ENCODE measurements at regions not wholly inside any gene's neighbourhood (a gene's known extent, or its start where the extent isn't known, plus 50 kb on each side); places are given as distances from the start of the nearest gene placed in this dataset.

DNA sequence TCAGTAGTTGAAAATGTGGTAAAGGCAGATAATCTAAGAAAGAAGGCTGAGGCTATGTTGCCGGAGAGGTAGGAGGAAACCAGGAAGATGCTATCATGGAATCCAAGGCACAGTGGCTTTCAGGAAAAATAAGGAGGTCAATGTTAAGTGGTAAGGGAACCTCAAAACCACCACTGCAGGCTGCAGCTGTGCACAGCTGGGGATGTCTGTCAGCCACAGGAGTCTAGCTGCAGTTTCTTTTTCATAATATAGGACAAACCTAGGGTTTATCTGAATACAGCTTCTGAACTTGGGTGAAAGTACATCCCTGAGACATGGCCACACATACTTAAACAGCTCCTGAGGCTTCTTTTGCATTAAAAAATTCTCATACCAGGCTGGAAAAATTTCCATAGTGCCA lies 93.9 kb downstream of the SLC5A7 start:
- Histone ChIP-seq H3K4me1 (replicated peaks in 1 of 2; ENCODE audit: control insufficient read depth in 2 of 2, insufficient read depth in 2 of 2, low read length in 2 of 2) (no peaks in the 10 kb centered on the region), H3K4me3 (no peak overlapping the region), H3K36me3 (ENCODE audit: control insufficient read depth, insufficient read depth, low read length) (no peaks in the 10 kb centered on the region), H3K79me2 (ENCODE audit: control insufficient read depth, insufficient read depth, low read length) (no peaks in the 10 kb centered on the region), H3K27ac (ENCODE audit: extremely low read depth, low read depth, low read length) (no peak overlapping the region), H3K9ac (ENCODE audit: insufficient read depth in 1 of 2, low read depth in 2 of 2, low read length in 2 of 2) (no peak overlapping the region), H3K9me1 (ENCODE audit: control insufficient read depth, insufficient read depth, low read length) (no peaks in the 10 kb centered on the region), H3K4me2 (ENCODE audit: insufficient read depth, low read length) (no peak overlapping the region), H2AFZ (ENCODE audit: low read depth, low read length) (no peak overlapping the region), H4K20me1 (replicated peaks; ENCODE audit: control insufficient read depth, insufficient read depth, low read length) (no peaks in the 10 kb centered on the region), H3K9me3 (replicated peaks; ENCODE audit: control insufficient read depth, insufficient read depth, low read depth, low read length) (no peaks in the 10 kb centered on the region), H3K27me3 (ENCODE audit: control insufficient read depth in 2 of 2, insufficient read depth in 2 of 2, low read length in 2 of 2) (no peaks in the 10 kb centered on the region)
- BruUV-seq (replicated peaks), result no TSS peak
- CTCF ChIA-PET (ENCODE audit: low intra/inter-chr PET ratio), result no interaction called here
- DNase-seq (ENCODE audit: extremely low read depth in 1 of 4, low spot score in 3 of 4) (no peak), ATAC-seq (no peak), FAIRE-seq (no peak)
- no peak for TF ChIP-seq MEF2D (tag; conservative IDR thresholded peaks at IDR 0.05; ENCODE audit: low read depth)
- no peak for TF ChIP-seq DACH1 (IDR thresholded peaks at IDR 0.05; ENCODE audit: partially characterized antibody)
- in situ Hi-C loops (cut with MboI) (no loop called here), intact Hi-C loops (cut with micrococcal nuclease) (no loop called here)
- 0% methylated on average over 1 of the region's 1 CpG for WGBS (ENCODE audit: insufficient coverage, low coverage, missing lambda C conversion rate)
- POLR2A ChIA-PET, result no interaction called here

DNA sequence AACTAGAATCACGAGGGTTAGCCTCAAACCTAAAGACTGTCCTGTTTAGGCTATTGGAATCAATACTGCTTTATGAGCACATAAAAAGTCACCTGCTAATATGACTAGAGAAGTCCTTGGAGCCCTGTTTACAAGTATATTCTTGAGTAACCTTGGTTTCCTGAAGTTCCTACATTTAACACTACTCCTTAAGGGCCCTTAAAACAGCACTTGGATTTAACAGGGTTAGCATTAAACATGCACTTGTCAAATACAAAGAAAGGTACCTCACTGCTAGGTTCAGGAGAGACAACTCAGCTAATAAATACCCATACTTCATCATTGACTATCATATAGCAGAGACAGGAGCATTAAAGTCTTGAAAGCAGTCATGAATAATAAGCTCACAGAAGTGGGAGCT lies 96.7 kb downstream of the SLC5A7 start:
- intact Hi-C loops (cut with micrococcal nuclease), result no loop called here
- no peak for TF ChIP-seq MYNN (IDR thresholded peaks at IDR 0.05)
- no peak for TF ChIP-seq MYNN (CRISPR knock-in tag; IDR thresholded peaks at IDR 0.05)
- TF ChIP-seq, protein P1, sequence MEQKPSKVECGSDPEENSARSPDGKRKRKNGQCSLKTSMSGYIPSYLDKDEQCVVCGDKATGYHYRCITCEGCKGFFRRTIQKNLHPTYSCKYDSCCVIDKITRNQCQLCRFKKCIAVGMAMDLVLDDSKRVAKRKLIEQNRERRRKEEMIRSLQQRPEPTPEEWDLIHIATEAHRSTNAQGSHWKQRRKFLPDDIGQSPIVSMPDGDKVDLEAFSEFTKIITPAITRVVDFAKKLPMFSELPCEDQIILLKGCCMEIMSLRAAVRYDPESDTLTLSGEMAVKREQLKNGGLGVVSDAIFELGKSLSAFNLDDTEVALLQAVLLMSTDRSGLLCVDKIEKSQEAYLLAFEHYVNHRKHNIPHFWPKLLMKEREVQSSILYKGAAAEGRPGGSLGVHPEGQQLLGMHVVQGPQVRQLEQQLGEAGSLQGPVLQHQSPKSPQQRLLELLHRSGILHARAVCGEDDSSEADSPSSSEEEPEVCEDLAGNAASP (IDR thresholded peaks at IDR 0.05), result no peak
- TF ChIP-seq PTRF (tag; IDR thresholded peaks at IDR 0.05), result no peak
- TF ChIP-seq ZNF830 (CRISPR knock-in tag; IDR thresholded peaks at IDR 0.05), result no peak
- no peak for TF ChIP-seq SNIP1 (IDR thresholded peaks at IDR 0.05; ENCODE audit: low read depth)
- no peak for TF ChIP-seq VEZF1 (CRISPR knock-in tag; IDR thresholded peaks at IDR 0.05)
- no peak for TF ChIP-seq PRMT5 (CRISPR knock-in tag; IDR thresholded peaks at IDR 0.05)
- TF ChIP-seq SMARCA5 (IDR thresholded peaks at IDR 0.05), result no peak
- TF ChIP-seq, protein P2, sequence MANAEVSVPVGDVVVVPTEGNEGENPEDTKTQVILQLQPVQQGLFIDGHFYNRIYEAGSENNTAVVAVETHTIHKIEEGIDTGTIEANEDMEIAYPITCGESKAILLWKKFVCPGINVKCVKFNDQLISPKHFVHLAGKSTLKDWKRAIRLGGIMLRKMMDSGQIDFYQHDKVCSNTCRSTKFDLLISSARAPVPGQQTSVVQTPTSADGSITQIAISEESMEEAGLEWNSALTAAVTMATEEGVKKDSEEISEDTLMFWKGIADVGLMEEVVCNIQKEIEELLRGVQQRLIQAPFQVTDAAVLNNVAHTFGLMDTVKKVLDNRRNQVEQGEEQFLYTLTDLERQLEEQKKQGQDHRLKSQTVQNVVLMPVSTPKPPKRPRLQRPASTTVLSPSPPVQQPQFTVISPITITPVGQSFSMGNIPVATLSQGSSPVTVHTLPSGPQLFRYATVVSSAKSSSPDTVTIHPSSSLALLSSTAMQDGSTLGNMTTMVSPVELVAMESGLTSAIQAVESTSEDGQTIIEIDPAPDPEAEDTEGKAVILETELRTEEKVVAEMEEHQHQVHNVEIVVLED (CRISPR knock-in tag; IDR thresholded peaks at IDR 0.05), result no peak
- no peak for TF ChIP-seq RBFOX2 (IDR thresholded peaks at IDR 0.05; ENCODE audit: low read depth, low read length)
- TF ChIP-seq U2AF1 (optimal IDR thresholded peaks at IDR 0.05; ENCODE audit: low read depth, low read length), result no peak
- TF ChIP-seq ZNF121 (CRISPR knock-in tag; conservative IDR thresholded peaks at IDR 0.05), result no peak
- TF ChIP-seq DIDO1 (tag; IDR thresholded peaks at IDR 0.05; ENCODE audit: low read depth), result no peak

More for the DNA sequence above, 96.7 kb downstream of the SLC5A7 start:
- Histone ChIP-seq H3K4me3 (no peak overlapping the region), H3K9ac (ENCODE audit: insufficient read depth in 1 of 2, low read depth in 2 of 2, low read length in 2 of 2) (no peak overlapping the region), H3K9me3 (replicated peaks; ENCODE audit: control insufficient read depth, insufficient read depth, low read depth, low read length) (no peaks in the 10 kb centered on the region), H4K20me1 (replicated peaks; ENCODE audit: control insufficient read depth, insufficient read depth, low read length) (no peaks in the 10 kb centered on the region), H3K4me1 (replicated peaks in 1 of 2; ENCODE audit: control insufficient read depth in 2 of 2, insufficient read depth in 2 of 2, low read length in 2 of 2) (no peaks in the 10 kb centered on the region), H3K4me2 (ENCODE audit: insufficient read depth, low read length) (no peak overlapping the region), H3K79me2 (ENCODE audit: control insufficient read depth, insufficient read depth, low read length) (no peaks in the 10 kb centered on the region), H3K27me3 (ENCODE audit: control insufficient read depth in 2 of 2, insufficient read depth in 2 of 2, low read length in 2 of 2) (no peaks in the 10 kb centered on the region), H3K27ac (ENCODE audit: extremely low read depth, low read depth, low read length) (no peak overlapping the region), H2AFZ (ENCODE audit: low read depth, low read length) (no peak overlapping the region), H3K36me3 (ENCODE audit: control insufficient read depth, insufficient read depth, low read length) (no peaks in the 10 kb centered on the region), H3K9me1 (ENCODE audit: control insufficient read depth, insufficient read depth, low read length) (no peaks in the 10 kb centered on the region)
- ATAC-seq, result no peak
- whole genome bisulfite sequencing (ENCODE audit: insufficient coverage, low coverage, missing lambda C conversion rate), result 0% methylated on average over 1 of the region's 1 CpG
- FAIRE-seq, result no peak
- BruUV-seq (replicated peaks), result no TSS peak
- no peak for DNase-seq (ENCODE audit: extremely low read depth in 1 of 4, low spot score in 3 of 4)
- ChIA-PET CTCF (ENCODE audit: low intra/inter-chr PET ratio) (no interaction called here), POLR2A (interaction anchor here (0.8 kb wide), 1 partner anchor 10 kb away, joined by 4 read pairs; no protein-coding TSS in a partner anchor)
- in situ Hi-C loops (cut with MboI), result no loop called here
